Bone marrow (tissue), 2 donors: ENCODE measurements at regions not wholly inside any gene's neighbourhood (a gene's known extent, or its start where the extent isn't known, plus 50 kb on each side); places are given as distances from the start of the nearest gene placed in this dataset.
"Not testable (repeated sequence)": the region's sequence is repeated elsewhere in the genome, so short reads cannot be mapped to it uniquely, and the experiment has no call there.

ENCODE experiments used
- DNase-seq, 2 donors: peaks; one replicate each; lab custom pipeline; 2025; lab: John Stamatoyannopoulos, UW

DNA sequence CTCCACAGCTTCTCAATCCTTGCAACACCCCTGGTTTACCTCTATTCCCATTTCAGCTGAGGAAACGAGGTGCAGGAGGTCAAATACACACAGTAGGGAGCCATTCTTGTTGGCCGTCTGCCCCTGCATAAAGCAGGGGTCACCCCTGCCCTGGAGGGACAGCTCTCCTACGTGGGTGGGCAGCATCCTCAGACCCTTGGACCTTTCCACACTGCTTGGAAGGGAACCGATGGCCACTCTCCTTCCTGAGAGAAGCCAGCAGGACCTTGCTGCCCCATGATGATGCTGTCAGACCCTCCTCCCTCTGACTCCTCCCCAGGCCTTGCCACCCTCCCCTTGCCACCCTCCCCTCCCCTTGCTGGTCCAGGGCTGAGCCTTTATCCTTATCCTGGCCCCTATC, 121.1 kb upstream of the SYT13 start:
- DNase-seq: no peak

DNA sequence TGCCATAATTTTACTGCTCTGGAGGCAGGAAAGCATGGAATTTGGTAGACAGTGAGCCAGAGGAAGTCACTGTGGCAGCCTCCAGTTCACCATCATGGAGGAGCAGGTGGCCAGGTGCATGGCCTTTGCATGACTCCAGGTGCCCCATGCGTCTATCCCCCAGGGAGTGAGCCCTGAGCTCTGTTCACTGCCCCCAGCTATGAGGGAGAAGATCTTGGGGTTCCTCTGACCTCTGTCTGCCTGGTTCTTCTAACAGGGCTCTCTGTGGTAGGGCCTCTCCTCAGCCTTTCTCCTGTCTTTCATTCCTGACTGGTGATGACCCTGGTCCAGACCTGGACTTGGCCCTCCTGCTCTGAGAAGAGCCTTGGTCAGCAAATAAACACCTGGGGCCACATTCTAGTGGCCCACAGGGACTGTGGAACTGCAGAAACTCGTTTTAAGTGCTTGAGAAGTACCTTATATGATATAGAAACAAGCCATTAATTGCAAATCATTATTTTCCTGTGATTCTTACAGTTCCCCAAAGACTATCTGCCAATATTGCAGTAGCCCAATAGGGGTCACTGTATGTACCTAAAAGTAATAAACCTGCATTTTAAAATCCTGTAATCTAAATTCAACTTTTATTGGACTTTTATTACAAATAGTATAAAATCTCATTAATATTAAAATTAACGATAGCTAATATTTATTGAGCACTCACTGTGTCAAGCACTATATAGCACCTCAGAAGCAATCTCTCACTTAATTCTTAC, 120.0 kb upstream of the SYT13 start:
- DNase-seq: no peak

DNA sequence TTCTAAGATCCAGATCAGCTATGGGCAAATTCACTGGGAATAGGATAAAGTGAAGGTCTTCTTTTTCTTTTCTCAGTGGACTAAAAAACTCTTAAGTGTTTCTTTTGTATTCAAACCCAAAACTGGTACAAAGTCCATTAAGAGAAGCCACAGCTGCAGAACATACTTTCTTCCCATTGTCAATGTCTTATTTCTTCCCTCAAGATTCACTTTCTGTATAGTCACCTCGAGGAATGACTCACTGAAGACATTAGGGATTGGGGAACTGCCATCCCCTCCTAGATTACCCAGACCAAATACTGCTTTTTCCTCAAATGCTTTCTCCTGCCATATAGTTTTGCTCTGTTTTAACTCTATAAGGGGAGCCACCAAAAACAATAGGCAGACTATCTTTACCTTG, 117.4 kb upstream of the SYT13 start:
- not testable (repeated sequence) for DNase-seq

DNA sequence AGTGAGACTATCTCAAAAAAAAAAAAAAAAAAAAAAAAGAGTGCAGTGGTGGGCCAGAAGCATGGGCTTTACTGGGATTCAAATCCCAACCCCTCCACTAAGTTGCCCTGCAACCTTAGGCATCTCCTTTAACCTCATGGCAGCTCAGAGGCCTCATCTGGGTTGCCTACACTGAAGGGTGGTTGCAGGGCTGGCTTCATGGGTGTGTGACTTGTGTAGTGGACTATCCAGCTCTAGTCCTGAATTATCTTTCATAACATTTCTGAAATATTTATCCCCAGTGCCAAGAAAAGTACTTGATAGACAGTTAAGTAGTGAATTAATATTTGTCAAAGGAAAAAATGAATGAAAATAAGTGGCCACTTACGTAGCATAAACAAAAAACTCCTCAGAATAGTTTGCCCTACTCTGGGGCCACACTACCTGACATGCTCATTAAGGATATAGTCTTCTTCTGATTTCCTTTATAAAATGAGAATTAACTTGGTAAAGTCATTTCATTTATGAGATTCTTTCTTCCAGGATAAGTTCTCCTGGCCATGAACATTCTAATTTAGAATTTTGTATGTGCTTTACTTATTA, 116.0 kb upstream of the SYT13 start:
- no peak for DNase-seq

DNA sequence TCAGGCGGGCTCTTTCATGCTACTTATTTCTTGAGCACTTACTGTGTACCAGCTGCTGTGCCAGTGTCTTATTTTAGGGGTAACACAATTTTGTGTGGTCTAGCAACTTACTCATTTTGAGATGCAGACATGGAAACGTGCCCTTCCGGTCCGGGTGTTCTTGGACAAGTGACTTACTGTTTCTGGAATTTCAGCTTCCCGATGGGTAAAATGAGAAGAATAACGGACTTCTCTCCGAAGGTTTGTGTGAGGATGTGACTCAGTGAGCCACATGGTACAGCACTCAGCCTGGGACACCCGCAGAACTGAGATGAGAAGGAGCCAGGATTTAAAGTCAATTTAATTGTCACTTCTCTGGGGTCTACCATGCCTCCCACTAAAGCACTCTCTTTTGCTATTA, 114.5 kb upstream of the SYT13 start:
- no peak for DNase-seq

DNA sequence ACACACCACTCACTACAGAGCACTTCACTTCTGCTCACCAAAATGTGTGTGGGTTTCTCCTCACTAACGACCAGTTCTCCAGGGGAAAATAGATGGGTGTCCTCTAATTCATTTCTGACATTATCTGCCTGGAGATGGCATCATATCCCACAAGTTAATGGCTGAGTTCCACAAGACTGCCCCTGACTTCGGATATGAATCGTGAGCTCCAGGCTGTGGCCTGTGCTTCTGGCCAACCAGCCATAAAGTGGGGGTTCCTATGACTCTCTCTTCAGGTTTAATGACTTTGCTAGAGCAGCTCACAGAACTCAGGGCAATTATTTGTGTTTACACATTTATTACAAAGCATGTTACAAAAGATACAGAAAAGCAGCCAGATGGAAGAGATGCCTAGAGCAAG, 113.0 kb upstream of the SYT13 start:
- no peak for DNase-seq

DNA sequence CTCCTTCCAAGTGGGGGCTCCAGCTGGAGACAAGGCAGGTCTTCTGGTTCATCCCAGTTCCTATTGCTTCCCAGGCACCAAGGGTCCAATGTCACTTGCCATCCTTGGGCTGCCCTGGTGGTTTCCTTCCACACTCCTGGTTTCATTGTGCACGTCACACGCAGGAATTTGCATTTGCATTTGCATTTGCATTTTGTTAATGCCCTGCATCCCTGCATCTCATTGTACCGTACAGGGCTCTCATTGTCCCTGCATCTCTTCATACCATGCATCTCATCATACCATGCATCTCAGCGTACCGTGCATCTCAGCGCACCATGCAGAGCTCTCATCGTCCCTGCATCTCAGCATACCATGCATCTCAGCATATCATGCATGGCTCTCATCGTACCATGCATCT, 112.2 kb upstream of the SYT13 start:
- DNase-seq: no peak

DNA sequence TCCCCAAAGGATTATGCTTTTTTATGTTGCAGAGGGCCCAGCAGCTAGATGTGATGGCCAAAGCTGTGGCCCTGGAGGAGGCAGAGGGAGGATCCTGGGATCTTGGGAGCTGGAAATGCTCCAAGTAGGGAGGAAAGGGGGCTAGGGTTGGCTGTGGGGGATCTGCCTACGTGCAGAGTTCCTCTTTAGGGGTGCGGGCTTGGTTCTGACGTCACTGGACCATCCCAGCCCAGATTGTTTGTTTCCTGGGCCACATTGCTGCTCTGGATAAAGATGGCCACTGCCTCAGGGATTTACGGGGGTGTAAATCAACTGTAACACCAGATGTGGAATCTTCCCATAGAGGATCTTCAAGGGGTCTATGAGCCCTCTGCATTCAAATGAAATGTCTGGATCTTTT, 110.3 kb upstream of the SYT13 start:
- no peak for DNase-seq

DNA sequence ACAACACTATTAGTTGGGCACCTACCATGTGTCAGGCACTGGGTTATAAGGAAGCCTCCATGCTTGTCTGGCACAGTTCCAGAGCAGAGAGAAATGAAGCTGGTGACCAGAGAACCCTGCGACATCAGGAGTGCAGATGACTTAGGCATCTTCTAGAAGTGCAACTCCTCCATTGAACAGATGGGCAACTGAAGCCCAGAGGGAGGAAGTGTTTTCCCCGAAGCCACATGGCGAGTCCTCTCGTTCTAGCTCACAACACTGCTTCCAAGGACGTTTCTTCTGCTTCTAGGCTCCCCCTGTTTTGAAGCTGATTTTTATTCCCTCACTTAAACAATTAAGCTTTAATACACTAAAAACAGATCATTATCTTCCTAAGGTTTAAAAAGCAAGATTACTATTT, 109.8 kb upstream of the SYT13 start:
- no peak for DNase-seq

DNA sequence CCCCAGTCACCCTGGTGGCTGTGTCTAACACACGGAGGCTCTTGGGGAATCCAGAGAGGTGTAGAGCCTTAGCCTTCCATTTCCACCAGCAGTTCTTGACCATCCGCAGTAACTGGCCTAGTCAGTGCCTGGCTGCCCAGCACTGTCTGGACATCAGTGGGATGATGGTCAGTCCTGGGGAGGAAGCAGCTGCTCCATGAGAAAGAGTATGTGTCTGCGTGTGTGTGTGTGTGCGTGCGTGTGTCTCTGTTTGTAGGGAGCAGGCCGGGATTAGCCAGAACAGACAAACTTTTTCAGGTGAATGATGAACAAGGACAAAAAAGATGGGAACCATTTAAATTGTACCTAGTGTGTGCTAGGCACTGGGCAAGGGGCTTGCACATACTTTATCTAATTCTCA, 109.3 kb upstream of the SYT13 start:
- DNase-seq: no peak

DNA sequence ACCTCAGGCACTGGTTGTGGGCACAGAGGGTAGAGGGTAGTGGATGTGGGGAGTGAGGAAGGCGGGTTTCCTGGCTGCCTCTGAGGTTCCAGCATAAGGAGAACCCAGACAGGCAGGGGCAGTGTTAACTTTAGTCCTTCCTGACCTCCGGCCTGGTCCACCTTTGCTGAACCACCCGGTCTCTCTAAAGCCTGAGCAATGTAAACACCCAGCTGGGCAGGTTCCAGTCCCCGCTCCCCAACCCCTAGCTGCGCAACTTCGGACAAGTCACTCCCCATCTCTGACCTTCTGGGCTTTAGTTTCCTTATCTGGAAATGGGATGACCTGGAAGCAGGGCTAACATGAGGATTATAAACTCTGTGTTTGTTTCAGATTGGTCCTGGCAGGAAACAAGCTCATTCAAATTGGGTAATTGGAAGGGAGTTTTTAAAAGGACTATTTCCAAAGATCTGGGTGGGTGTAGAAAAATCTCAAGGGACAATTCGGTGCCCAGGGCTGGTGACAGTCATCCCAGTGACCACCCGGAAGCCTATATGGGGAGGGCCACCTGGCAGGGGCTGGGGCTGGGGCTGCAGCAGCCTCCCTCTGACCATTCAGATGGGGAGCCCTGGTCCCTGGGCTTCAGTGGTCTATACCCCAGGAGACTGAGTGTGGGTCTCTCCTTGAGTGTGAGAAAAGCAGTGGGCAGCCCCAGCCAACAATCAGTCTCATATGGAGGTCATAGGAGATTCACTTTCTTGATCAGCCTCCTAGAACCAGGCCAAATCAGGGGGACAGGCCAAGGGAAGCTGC, 108.3 kb upstream of the SYT13 start:
- no peak for DNase-seq

DNA sequence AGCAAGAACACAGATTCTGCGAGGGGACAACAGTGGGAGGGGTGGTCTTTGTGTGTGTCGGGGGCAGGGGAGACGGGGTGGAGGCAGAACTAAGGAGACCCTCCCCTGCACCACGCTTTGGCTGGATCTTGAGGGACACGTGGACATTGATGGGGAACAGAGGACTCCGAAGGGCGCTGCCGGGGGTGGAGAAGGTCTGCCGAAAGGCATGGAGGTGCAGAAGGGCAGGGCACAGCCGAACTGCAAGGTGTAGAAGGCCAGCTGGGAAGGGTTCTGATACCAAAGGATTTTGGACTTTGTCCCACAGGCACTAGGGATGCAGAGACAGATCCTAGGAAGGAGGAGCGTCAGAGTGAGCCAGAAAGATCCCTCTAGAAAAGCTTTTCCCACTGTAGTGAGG, 107.7 kb upstream of the SYT13 start:
- DNase-seq: no peak

DNA sequence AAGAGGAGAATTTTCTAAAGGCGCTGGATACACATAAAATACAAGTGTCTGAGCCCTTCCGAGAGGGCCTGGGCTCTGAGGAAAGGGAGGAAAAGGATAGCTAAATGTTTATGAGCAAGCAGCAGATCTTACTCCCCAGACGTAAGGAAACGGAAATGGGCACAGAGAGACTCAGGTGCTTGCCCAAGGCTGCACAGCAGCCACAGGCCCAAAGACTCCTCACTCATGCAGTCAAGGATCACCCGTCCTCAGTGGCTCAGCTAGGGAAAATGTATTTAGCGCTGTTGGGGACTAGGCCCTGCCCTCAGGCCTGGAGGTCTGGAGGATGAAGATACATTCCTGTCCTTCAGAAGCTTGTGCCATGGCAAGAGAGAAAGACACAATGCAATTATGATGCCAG, 107.2 kb upstream of the SYT13 start:
- no peak for DNase-seq

DNA sequence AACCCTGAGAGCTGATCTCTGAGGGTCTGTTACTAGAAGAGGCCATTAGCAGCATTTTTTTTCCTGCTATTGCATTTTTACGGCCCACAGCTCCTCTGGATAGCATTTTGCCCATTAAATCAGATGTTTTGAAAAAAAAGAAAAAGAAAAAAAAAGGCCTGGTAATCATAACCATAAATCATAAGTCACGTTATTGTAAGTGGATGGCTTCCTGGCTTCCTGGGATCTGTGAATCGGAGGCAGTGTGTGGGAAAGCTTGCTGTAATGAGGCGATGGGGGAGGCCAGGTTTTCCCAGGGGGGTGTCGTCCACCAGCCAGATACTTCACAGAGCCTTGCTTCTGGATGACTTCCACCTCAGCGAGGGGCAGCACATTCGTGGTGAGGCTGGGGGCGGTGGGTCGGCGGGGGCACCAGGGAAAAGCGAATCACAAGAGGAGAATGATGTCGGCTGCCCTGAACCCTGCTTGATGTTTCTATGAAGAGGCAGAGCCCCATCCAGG, 106.5 kb upstream of the SYT13 start:
- no peak for DNase-seq

DNA sequence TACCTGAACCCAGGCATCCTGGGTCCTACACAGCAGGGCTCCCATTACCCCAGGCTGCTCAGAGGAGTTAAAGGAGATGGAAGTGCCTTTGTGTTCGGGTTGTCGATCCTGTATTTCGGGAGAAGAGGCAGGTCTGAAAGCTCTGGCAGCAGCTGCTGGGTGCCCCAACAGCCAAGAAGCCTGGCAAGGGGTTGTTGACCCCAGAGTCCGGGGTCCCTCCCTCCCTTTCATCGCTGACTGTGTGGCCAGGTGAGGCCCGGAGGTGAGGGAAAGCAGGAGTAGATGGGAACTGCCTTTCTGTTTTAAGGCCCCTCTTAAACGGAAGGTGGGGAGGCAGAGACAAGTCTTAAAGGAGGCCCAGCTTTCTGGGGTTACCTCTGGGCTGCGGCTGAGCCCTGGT, 106.0 kb upstream of the SYT13 start:
- no peak for DNase-seq

DNA sequence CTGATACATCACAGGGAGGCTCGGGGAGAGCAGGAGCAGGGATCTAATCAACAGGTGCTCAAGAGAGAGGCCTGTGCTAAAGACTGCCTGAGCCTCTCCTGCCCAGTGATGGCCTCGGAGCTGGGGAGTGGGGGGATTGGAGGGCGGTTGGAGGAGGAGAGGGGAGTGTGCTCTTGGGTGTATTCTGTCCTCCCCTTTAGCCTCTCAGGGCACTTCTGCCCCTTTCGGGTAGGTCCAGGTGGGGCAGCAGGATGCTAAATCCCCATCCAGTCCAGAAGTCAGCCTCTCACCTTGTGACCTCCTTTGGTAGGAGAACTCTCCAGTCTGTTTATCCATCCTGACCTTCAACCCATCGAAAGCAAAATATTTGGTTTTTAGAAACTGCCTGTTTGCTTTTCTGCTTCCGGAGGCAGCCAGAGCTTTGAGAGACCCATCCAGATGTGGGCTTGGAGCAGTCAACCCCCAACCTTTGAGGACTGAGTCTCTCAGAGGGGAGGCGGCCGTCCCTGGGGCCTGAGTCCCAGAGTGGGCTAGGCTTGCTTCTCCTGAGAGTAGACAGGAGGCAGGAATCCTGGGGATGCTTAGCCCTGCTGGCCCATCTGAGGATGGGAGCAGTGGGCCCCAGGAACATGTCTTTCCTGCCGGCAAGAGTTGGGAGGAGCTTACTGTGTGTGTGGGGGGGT, 105.2 kb upstream of the SYT13 start:
- DNase-seq: no peak

DNA sequence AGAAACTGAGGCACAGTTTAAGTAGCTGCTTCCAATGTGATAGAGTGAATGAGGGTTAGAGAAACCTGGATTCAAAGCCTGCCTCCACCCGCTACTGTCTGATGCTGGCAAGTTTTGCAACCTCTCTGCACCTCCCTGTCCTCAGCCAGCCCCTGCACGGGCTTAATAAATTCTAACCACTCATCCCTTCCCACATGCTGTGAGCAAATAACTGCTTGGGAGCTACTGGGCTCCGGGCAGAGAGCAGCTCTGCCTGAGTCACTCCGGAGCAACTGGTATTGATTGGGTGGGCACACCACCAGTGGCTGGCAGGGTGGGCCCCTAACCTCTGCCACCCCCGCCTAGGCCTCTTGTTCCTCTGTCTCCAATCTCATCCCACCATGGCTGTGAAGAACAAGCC, 104.3 kb upstream of the SYT13 start:
- DNase-seq: no peak

DNA sequence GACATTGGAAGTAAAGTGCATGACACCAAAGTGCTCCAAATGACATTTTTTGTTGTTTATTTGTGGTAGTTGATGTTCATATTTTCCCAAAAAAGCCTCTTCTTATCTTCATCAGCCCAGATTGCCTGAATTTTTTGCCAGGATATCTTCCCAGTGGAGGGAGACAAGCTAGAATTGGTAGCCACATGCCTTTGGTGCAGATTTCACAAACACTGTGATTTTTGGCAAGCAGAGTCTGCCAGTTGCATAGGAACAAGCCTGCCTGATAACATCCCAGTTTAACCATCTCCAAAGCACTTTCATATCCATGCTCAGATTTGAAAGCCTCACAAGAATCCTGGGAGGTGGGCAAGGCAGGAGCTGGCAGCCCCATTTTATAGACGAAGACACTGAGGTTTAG, 102.3 kb upstream of the SYT13 start:
- no peak for DNase-seq

DNA sequence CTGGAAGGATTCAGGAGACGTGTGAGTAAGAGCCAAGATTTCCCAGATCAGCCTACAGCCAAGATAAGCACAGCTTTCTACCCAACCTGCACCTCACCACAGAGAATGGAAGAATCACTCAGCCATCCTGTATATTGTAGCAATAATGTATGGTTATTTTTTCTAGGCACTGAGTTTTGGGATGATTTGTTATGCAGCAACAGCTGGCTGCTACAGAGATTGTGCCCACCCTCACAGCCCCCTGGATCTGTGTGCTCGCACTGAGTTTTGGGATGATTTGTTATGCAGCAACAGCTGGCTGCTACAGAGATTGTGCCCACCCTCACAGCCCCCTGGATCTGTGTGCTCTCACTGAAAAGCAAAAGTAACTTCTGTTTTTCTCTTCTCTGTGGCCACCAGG, 101.7 kb upstream of the SYT13 start:
- DNase-seq: not testable (repeated sequence)

DNA sequence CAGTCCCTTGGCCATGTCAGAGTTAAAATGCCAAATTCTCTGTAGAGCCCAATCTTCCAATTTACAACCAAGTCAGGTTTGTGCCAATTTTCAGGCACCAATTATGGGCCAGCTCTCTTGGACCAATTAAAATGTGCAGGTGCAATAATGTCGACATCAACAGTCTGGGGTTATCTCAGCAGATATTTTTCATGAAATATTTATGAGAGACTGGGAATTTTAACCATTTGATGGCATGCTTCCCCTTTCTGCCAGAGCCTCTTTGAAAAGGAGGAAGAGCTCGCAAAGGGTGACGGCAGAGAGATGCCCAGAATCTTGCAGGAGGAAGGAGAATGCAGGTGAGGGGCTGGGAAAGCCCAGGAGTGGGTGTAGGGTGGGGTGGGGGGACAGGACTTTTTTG, 100.8 kb upstream of the SYT13 start:
- DNase-seq: no peak

DNA sequence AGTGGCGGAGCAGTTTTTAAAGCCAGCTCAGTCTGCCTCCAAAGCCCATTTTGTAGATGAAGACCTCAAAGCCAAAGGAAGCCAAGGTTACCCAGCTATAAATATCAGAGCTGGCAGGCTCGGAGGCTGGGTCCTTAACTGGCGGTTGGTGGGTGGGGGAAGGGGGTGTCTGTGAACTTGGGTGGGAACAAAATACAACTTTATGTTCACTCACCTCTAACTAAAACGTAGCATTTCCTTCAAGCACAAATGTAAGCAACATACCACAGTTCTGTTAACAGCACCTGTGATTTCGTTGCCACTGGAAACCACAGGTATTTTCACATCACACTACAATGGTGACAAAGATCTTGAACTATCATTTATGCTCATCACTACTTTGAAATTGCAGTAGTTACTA, 99.7 kb upstream of the SYT13 start:
- no peak for DNase-seq

DNA sequence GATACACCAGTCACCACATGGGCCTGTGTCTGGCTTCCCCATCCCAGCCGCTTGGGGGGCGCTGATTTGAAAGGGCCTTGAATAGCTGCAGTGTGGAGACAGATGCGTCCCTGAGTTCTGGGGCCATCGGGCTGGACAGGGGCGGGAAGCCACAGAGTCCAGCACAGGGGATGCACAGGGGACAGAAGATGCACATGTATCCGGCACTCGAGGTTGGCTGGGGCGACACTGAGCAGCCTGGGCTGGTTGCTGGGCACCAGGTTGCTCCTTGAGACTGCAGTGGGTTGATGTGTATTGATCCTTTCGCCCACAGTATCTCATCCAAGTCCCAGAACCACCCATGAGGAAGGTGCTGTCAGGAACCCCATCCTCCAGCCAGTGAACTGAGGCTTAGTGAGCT, 99.3 kb upstream of the SYT13 start:
- DNase-seq: no peak
